GM12874 (cell line): ENCODE measurements at regions not wholly inside any gene's neighbourhood (a gene's known extent, or its start where the extent isn't known, plus 50 kb on each side); places are given as distances from the start of the nearest gene placed in this dataset.

Experiments
- TF ChIP-seq, protein P1 (sequence below): IDR thresholded peaks from 2 replicates; pipeline ENCODE4 v1.5.1; 2011; ENCODE audit warnings: low read depth, mild to moderate bottlenecking, control low read depth, low read length, moderate library complexity; ENCODE audit not compliant: insufficient read depth

GRCh38 chr12:132395192-132395907, 66.0 kb upstream of the GALNT9 start:
- TF ChIP-seq, protein P1, sequence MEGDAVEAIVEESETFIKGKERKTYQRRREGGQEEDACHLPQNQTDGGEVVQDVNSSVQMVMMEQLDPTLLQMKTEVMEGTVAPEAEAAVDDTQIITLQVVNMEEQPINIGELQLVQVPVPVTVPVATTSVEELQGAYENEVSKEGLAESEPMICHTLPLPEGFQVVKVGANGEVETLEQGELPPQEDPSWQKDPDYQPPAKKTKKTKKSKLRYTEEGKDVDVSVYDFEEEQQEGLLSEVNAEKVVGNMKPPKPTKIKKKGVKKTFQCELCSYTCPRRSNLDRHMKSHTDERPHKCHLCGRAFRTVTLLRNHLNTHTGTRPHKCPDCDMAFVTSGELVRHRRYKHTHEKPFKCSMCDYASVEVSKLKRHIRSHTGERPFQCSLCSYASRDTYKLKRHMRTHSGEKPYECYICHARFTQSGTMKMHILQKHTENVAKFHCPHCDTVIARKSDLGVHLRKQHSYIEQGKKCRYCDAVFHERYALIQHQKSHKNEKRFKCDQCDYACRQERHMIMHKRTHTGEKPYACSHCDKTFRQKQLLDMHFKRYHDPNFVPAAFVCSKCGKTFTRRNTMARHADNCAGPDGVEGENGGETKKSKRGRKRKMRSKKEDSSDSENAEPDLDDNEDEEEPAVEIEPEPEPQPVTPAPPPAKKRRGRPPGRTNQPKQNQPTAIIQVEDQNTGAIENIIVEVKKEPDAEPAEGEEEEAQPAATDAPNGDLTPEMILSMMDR = no peak

DNA sequence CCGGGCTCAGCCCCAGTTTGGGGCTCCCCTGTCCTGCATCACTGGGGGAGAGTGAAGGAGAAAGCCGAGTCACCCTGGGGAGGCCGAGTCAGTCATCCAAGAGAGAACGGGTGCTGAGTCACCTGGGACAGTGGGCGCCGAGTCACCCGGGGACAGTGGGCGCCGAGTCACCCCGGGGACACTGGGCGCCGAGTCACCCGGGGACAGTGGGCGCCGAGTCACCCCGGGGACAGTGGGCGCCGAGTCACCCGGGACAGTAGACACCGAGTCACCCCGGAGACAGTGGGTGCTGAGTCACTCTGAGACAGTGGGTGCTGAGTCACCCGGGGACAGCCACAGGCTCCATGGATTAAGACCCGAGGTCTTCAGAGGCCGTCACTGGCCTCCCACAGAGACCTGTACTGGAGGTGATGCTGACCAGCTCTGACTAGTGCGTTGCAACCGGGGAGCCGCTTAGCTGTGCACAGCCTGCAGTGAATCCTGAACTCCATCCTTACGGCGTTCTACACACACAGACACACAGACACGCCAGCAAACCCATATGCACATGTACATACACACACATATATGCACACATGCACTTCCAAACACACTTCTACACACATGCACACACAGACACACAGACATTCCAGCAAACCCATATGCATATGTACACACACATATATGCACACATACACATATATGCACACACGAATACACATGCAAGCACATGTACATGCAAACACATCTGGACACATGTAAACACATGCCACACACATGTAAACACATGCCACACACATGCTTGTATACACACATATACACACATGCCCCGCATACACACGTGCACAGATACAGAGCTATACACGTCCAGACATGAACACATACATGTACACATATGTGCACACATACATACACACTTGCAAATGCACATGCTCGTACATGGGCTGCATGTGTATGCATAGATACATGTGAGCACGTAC, 64.9 kb upstream of the GALNT9 start:
- TF ChIP-seq, protein P1 = no peak

DNA sequence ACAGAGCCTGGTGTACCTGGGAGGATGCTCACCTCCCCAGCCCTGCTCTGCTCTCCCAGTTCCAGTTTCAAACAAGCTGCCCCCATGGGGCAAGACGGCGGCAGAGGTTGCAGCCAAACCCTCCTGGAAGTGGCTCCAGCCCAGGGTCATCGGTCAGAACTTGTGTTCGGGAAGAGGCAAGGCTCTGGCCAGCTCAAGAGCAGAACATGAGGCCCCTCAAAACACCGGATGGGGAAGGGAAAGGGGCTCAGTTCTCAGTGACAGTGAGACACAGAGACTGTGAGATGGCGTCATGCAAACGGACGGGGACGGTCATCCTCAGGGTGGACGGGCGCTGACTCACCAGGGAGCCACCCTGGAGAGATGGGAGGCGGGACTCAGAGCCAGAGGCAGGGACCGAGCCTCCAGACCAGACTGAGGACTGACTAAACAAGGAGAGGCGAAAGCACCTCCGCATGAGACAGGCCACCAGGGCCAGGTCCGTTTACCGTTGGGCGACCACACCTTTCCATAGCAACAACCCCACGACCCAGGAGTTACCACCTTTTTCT, 63.9 kb upstream of the GALNT9 start:
- TF ChIP-seq, protein P1 = no peak

- TF ChIP-seq, protein P1 = no peak
These were observed 63.2 kb upstream of the GALNT9 start for GRCh38 chr12:132392389-132393244.

GRCh38 chr12:132391326-132392041, 62.1 kb upstream of the GALNT9 start:
- TF ChIP-seq, protein P1 = no peak

DNA sequence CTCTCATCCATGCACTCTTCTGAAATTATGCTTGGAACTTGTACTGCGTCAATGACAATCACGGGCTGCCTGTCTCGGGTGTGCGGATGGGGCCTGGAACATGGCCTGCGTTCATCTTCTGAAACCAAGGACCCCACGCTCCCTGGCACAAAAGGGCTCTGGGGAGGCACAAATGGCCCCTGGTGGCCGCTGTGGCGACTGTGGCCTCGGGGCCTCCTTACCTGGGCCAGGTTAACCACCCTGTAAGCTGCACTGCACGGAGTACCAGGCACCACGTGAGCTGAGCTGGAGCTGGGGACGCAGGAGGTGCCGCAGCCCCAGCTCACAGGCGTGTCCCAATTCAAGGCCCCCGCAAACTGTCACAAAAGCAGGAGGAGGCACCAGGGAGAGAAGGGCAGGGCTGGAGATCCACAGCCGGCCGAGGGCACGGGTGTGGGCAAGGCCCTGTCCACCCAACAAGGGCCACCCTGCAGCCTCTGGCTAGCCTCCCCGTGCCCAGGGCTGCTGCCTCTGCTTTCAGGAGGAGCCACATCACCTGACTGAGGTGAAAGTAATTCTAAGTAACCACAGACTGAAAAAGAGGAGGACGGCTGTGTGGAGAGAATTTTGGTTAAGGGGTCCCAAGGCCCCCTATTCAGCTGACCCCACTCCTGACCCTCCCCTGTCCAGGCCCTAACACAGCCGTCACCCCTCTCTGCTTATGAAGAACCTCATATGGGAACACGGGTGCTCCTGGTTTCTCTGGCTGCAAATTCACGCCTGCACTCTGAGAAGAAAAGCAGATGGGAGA, 61.1 kb upstream of the GALNT9 start:
- TF ChIP-seq, protein P1 = no peak
